ENCODE measurements at regions not wholly inside any gene's neighbourhood (a gene's known extent, or its start where the extent isn't known, plus 50 kb on each side); places are given as distances from the start of the nearest gene placed in this dataset.

DNA sequence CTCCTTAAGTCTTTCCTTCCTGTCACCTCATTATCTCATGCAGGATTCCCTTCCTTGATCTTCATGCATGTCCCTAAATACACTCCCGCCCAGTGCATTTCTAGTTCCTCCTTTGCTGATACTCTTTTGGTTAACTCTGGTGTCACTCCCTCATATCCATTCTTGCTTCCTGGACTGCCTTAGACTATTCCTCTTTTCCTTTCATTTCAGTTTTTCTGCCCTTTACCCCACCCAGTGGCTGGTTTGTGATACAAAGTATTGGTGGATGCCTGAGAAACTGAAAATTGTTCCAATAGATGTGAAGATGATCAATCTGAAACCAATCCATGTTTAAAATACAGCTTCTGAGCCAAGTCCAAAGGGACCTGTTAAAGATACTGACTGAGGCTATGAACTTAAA lies 553.8 kb upstream of the CAMK1G start:
- POLR2A ChIA-PET = no interaction called here
- Histone ChIP-seq H3K27ac (ENCODE audit: low read depth, low read length, poor library complexity, severe bottlenecking) (no peak overlapping the region), H3K79me2 (ENCODE audit: insufficient read depth, low read depth, low read length) (no peaks in the 10 kb centered on the region), H3K4me1 (ENCODE audit: insufficient read depth, low read length, poor library complexity, severe bottlenecking) (no peaks in the 10 kb centered on the region), H3K4me3 (ENCODE audit: low read depth, low read length, poor library complexity, severe bottlenecking) (no peak overlapping the region), H4K20me1 (ENCODE audit: insufficient read depth, low read length) (no peaks in the 10 kb centered on the region), H3K36me3 (ENCODE audit: insufficient read depth, low read length) (no peaks in the 10 kb centered on the region), H3K9me3 (ENCODE audit: low read length) (no peaks in the 10 kb centered on the region), H2AFZ (ENCODE audit: low read length) (no peak overlapping the region), H3K4me2 (ENCODE audit: low read length) (no peak overlapping the region), H3K9me2 (ENCODE audit: insufficient read depth, low read length) (no peaks in the 10 kb centered on the region)
- no TSS peak for BruUV-seq (replicated peaks)
- intact Hi-C loops (cut with micrococcal nuclease; ENCODE audit: unreplicated experiment) = no loop called here
- DNase-seq (ENCODE audit: low spot score) = no peak
- TF ChIP-seq, protein P1, sequence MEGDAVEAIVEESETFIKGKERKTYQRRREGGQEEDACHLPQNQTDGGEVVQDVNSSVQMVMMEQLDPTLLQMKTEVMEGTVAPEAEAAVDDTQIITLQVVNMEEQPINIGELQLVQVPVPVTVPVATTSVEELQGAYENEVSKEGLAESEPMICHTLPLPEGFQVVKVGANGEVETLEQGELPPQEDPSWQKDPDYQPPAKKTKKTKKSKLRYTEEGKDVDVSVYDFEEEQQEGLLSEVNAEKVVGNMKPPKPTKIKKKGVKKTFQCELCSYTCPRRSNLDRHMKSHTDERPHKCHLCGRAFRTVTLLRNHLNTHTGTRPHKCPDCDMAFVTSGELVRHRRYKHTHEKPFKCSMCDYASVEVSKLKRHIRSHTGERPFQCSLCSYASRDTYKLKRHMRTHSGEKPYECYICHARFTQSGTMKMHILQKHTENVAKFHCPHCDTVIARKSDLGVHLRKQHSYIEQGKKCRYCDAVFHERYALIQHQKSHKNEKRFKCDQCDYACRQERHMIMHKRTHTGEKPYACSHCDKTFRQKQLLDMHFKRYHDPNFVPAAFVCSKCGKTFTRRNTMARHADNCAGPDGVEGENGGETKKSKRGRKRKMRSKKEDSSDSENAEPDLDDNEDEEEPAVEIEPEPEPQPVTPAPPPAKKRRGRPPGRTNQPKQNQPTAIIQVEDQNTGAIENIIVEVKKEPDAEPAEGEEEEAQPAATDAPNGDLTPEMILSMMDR (conservative IDR thresholded peaks at IDR 0.05; ENCODE audit: low read length) = no peak
- TF ChIP-seq EZH2phosphoT487 (IDR thresholded peaks at IDR 0.05; ENCODE audit: borderline replicate concordance, low read depth, low read length) = no peak
- CTCF ChIA-PET (ENCODE audit: unreplicated experiment) = no interaction called here

GRCh38 chr1:209030454-209031167 lies 552.9 kb upstream of the CAMK1G start:
- no TSS peak for BruUV-seq (replicated peaks)
- H3K9me3 ChIP-seq (ENCODE audit: low read length) = no peaks in the 10 kb centered on the region

GRCh38 chr1:209037064-209037463 lies 546.5 kb upstream of the CAMK1G start:
- intact Hi-C loops (cut with micrococcal nuclease; ENCODE audit: unreplicated experiment) = no loop called here
- no peaks in the 10 kb centered on the region for H3K9me3 ChIP-seq (ENCODE audit: low read length)
- CTCF ChIA-PET (ENCODE audit: unreplicated experiment) = no interaction called here
- no peak overlapping the region for H3K4me3 ChIP-seq (ENCODE audit: low read depth, low read length, poor library complexity, severe bottlenecking)
- no peaks in the 10 kb centered on the region for H3K79me2 ChIP-seq (ENCODE audit: insufficient read depth, low read depth, low read length)
- H3K4me2 ChIP-seq (ENCODE audit: low read length) = no peak overlapping the region
- H3K9me2 ChIP-seq (ENCODE audit: insufficient read depth, low read length) = no peaks in the 10 kb centered on the region
- no peak overlapping the region for H2AFZ ChIP-seq (ENCODE audit: low read length)
- no peaks in the 10 kb centered on the region for H3K4me1 ChIP-seq (ENCODE audit: insufficient read depth, low read length, poor library complexity, severe bottlenecking)
- H3K27ac ChIP-seq (ENCODE audit: low read depth, low read length, poor library complexity, severe bottlenecking) = no peak overlapping the region
- H4K20me1 ChIP-seq (ENCODE audit: insufficient read depth, low read length) = no peaks in the 10 kb centered on the region
- TF ChIP-seq, protein P1 (conservative IDR thresholded peaks at IDR 0.05; ENCODE audit: low read length) = no peak
- no peak for TF ChIP-seq EZH2phosphoT487 (IDR thresholded peaks at IDR 0.05; ENCODE audit: borderline replicate concordance, low read depth, low read length)
- POLR2A ChIA-PET = no interaction called here
- no peak for DNase-seq (ENCODE audit: low spot score)
- H3K36me3 ChIP-seq (ENCODE audit: insufficient read depth, low read length) = no peaks in the 10 kb centered on the region
- BruUV-seq (replicated peaks) = no TSS peak

More at GRCh38 chr1:209030454-209031167, 552.9 kb upstream of the CAMK1G start:
- POLR2A ChIA-PET = no interaction called here
- CTCF ChIA-PET (ENCODE audit: unreplicated experiment) = no interaction called here
- Histone ChIP-seq H3K36me3 (ENCODE audit: insufficient read depth, low read length) (no peaks in the 10 kb centered on the region), H4K20me1 (ENCODE audit: insufficient read depth, low read length) (no peaks in the 10 kb centered on the region), H3K4me3 (ENCODE audit: low read depth, low read length, poor library complexity, severe bottlenecking) (no peak overlapping the region), H3K27ac (ENCODE audit: low read depth, low read length, poor library complexity, severe bottlenecking) (no peak overlapping the region), H2AFZ (ENCODE audit: low read length) (no peak overlapping the region), H3K4me1 (ENCODE audit: insufficient read depth, low read length, poor library complexity, severe bottlenecking) (no peaks in the 10 kb centered on the region), H3K9me2 (ENCODE audit: insufficient read depth, low read length) (no peaks in the 10 kb centered on the region), H3K79me2 (ENCODE audit: insufficient read depth, low read depth, low read length) (no peaks in the 10 kb centered on the region), H3K4me2 (ENCODE audit: low read length) (no peak overlapping the region)
- TF ChIP-seq, protein P1 (conservative IDR thresholded peaks at IDR 0.05; ENCODE audit: low read length) = no peak
- no peak for TF ChIP-seq EZH2phosphoT487 (IDR thresholded peaks at IDR 0.05; ENCODE audit: borderline replicate concordance, low read depth, low read length)
- no peak for DNase-seq (ENCODE audit: low spot score)
- intact Hi-C loops (cut with micrococcal nuclease; ENCODE audit: unreplicated experiment) = no loop called here
